NCI-H1105 (cell line): ENCODE measurements at regions not wholly inside any gene's neighbourhood (a gene's known extent, or its start where the extent isn't known, plus 50 kb on each side); places are given as distances from the start of the nearest gene placed in this dataset.

Source experiments
- DNase-seq: peaks from one replicate; lab custom pipeline; 2025; lab: John Stamatoyannopoulos, UW

DNA sequence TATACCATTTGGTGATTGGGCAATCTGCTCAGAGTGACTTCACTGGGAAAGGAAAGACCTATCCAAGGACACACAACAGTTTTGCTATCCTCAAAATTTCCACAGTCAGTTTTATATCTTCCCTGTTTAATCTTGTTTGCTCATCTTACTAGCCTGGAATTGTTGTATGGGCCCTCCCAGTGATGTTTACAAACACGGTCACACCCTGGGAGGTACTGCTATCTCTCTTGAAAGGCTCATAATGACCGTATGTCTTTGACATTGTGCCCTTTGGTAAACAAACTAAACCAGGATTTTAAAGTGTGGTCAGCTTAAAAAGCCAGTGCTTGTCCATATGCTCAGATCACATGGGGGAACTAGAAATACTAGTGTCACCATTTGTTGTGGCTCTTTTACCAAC is 277.0 kb downstream of the CDH2 start:
- no peak for DNase-seq

DNA sequence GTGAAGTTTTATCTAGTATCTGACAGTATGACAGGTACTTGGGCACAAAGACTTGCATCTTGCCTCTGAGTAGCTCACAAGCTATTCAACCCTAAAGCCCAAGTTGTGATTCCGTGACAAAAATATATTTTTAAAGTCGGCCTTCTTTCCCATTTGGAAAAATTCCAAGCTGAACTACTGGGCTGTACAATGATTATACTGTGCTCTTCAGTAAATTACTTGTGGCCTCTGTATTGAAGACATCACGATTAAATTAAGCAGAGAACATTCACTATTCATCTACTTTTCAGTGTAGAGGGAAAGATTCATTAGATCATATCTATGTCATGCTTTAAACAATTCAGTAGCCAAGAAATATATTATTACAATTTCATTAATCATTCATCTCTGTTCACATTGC is 282.2 kb downstream of the CDH2 start:
- no peak for DNase-seq

DNA sequence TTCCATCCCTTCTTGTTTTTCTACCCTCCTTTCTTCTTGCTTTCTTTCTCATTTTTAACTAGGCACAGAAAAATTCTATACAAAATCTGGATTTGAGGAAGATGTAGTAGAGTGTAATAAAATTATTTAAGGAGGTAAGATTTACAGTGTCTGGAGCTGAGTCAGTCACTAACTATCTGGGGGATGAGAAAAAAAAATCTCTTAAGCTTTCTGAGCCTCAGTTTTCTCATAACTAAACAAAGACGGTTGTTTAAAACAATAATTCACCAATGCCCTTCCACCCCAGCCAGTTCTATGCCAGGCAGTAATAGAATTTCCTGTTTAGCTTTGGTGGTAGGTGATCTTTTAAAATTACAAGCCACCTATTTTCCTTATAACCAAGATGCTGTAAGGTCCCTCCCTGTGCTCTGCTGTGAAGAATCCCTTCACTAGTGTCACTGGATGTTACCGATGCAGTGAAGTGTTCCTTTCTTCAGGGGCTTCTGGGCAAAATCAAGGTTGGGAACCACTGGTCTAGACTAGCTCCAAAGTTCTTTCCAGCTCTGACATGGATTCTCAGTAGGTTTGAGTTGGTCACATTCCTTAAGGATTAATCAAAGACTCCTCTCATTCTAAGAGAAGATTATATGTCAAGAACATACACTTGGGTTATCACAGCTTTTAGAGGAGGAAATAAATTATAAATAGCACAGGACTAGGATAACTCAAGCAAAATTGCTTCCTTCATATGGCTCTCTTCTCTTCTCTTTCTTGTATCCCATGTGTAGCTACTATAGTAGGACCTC is 289.0 kb downstream of the CDH2 start:
- no peak for DNase-seq

DNA sequence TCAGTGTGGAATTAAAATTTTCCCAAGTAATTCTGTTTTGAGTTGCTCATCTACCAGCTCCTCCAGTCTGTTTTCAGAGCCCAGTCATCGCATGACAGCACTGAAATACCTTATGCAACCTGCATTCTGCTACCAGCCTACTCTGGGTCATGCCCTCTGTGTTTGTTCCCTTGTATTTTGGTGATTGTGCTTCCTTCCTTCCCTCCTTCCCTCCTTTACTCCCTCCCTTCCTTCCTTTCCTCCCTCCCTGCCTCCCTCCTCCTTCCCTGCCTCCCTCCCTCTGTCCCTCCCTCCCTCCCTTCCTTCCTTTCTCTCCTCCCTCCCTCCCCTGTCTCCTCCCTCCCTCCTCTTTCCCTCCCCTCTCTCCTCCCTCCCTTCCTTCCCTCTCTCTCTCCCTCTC is 289.6 kb downstream of the CDH2 start:
- no peak for DNase-seq

DNA sequence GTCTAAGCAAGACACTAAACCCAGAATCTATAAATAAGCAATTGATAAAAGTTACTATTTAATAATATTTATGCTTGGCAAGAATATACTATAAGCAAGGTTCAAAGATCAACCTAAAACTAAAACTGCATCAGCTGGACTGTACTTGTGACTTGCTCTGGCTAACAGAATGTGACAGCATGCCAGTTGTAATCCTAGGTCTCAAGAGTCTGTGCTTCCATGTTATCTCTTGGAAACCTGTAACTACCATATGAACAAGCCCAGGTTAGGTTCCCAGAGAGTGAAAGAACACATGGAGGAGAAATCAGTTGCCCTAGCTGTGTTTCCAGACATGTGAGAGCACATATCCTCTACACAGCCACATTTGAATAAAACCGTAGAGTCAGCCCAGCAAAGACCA is 297.4 kb downstream of the CDH2 start:
- DNase-seq: no peak

DNA sequence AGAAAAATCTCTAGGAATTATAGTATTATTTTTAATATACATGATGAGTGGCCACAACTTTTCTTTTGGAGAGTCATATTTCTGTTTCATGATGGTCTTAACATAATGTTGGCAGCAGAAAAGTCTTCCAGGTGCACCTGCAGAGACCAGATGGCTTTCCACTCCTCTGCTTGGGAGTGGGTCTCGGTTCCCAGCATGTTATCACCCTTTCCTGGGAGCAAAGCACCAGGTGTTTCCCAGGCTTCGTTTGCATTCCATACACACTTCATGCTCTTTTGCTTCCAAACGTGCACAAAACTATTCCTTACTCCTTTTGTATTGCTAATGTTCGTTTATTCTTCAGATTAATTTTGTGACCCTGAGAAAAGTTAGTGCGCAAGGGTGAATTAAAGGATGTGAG is 305.2 kb downstream of the CDH2 start:
- peak; percentile 66 for DNase-seq

DNA sequence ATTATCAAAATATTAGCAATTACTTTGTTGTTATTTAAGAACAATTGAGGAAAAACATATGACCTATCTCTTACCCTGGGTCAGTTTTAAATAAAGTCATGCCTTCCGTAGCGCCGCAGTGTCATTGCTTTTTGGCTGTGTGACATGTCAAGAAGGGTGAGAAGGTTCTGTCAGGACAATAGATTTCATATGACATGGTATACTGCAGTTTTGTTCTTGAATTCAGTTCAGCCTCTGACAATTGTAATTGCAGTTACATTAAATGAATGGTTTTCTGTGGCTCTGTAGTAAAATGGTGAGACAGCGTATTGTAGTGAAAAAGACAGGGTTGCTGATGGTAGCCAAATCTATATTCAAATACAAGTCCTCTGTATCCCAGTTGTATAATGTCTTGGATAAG is 307.2 kb downstream of the CDH2 start:
- no peak for DNase-seq

DNA sequence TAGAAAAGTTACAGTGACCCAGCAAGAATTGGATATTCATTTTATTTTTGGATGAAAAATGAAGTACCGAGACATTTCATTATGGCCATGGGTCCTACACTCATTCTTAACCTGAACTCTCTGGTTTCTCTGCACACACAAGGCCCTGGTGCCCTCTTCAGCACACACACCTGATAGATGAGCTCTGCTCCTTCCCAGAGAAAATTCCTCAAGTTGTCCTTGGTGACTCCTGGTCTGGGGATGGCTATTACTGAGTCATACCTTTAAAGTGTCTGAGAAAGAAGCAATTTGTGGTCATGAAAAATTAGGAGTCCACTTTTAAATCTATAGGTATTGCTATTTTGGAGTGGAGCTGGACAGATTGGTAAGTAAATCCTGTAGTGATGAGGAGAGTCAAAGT is 311.5 kb downstream of the CDH2 start:
- DNase-seq: no peak

DNA sequence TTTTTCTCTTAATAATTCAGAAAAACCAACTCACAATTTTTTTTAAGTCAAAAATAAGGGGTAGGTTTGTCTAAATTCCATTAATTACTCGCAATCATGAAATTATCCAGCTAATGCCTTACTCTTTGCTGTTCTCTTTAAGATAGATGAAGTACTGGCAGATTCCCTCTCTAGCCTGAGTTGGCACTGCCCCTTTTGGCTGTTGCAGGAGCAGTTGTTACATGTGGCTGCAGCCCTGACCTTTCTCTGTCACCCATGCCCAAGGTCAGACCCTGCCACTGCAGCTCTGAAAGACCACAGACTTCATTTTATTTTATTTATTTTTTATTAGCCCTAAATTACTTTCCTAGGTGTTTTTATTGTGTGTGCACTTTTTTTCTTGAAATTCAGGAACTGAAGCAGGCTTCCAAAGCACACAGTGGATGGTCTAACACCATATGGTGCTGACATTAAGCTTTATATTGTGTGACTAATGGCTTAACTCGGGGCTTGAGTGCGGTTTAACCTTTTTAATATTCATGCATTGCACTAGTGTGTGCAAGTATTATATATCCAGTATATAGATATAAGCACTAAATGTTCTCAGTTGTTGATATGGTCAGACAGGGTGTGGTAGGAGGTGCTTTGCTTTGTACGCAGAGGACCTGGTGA is 313.0 kb downstream of the CDH2 start:
- DNase-seq: no peak

DNA sequence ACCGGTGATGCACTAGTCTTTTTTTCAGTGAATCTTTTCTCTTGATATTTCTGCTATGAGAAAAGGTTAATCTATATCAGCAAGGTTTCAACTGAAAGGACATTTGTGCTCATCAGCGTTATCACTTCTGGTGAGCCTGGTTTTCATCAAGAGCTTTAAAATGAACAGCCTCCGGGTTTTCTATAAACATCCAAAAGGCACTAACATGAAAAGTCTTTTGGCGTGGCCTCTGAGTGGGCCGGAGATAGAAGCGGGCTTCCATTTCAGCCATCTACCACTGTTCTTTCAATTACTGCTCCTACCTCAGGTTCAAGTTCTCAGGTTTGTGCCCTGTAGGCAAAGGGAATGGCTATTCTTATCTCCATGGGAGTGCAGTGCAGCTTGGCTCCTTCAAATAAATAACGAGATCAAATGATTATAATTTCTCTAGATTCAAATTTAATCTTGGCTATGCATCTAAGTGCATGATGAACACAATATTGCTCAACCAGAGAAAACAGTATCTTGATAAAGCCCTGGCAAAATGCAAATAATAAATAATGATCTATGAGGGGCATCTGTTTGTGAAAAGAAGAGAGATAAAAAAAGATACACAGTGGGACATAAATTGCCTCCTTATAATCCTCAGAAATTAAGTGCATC is 314.8 kb downstream of the CDH2 start:
- no peak for DNase-seq

DNA sequence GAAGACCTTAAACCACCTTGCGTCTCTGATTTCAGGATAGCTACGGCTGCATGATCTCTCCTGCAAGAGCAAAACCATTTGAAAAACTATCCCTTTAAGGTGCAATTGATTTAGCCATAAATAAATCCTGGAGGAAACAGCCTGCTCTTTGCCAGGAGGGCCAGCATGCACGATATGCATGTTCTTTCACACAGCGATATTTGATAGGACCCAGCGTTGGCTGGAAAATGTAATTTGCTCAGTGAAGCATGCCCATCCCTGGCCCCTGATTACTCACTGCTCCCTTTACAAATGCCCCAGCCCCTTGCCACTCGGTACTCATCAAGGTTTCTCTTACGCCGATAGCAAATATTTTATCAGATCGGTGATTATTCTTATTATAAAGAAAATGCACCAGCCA is 315.4 kb downstream of the CDH2 start:
- DNase-seq: peak; percentile 79

DNA sequence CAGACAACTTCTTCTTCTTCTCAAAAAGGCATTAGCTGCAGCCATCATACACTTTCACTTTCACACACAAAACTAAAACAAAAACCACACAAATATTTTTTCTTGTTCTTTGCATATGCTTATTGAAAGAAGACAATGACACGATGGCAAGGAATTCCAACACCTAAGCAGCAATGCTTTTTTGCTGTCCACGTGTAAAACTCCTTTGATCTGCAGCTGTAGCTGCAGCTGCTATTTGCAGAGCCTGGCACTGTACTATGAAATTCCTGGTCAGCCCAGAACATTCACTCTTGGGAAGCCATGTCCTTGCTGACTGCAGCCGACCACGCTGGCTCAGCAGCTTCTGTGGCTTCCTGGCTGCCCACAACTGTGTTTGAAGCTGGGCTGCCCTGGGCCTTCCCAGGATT is 316.2 kb downstream of the CDH2 start:
- no peak for DNase-seq

DNA sequence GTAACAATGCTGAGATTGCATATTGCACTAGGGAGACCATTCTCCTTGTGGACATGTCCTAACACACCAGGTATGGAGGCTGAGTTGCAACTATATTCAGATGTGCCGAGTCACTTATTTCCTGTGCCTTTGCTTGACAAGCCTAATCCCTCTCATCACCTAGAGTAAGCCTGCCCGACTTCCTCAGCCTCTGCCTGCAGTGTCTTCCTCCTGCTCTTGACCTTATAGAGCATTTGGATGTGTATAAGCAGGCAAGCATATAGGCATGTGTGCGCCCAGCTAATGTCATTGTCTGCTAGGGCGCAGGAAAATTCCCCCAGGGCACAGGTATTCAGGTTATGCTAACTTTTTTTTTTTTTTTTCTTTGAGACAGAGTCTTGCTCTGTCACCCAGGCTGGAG is 316.9 kb downstream of the CDH2 start:
- DNase-seq: no peak

DNA sequence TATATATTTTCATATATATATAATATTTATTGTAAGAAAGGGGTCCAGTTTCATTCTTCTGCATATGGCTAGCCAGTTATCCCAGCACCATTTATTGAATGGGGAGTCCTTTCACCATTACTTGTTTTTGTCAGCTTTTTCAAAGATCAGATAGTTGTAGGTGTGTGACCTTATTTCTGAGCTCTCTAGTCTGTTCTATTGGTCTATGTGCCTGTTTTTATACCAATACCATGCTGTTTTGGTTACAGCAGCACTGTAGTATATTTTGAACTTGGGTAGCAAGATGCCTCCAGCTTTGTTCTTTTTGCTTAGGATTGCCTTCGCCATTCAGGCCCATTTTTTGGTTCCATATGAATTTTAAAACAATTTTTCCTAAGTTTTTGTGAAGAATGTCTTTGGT is 320.1 kb downstream of the CDH2 start:
- DNase-seq: no peak

DNA sequence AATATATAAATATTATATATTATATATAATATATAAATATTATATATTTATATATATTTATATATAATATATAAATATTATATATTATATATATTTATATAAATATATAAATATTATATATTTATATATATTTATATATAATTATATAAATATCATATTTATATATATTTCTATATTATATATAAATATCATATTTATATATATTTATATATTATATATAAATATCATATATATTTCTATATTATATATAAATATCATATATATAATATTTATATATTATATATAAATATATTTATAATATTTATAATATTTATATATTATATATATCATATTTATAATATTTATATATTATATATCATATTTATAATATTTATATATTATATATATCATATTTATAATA is 321.4 kb downstream of the CDH2 start:
- DNase-seq: no peak

DNA sequence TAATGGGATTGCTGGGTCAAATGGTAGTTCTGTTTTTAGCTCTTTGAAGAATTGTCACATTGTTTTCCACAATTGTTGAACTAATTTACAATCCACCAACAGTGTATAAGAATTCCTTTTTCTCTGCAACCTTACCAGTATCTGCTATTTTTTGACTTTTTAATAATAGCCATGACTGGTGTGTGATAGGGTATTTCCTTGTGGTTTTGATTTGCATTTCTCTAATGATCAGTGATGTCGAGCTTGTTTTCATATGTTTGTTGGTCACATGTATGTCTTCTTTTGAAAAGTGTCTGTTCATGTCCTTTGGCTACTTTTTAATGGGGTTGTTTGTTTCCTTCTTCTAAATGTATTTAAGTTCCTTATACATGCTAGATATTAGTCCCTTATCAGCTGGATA is 322.3 kb downstream of the CDH2 start:
- no peak for DNase-seq

DNA sequence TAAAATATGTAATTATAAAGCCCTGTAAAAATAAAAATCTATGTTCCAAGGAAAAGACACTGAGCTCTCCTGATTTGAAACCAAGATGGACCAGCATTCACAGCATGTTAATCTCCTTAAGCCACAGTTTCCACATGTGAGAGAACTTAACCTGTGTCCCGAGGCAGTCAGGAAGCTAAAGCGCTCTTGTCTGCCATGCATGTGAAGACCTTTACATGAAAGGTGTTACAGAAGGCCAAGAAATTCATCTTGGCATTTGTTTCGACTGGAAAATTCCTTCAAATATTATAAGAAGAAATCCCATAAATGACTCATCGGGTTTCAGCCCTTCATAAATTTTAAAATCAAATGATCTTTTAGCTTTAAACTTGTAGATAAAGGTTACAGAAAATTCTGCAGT is 328.6 kb downstream of the CDH2 start:
- no peak for DNase-seq

DNA sequence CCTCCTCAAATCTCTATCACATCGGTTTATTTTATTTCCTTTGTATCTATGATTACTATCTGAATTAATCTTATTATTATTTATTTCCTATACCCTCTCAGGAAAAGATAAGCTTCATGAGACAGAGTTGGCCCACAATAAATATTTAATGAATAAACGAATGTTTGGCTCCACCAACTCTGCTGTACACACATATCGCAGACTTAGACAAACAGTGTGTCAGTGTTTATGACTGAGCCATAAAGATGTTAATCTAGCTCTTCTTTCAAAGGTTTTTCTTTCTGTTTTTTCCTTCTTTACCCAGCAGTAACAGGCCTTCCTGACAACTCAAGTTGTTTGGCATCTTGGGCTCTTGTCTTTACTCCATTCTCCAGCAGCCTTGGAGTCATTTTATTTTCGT is 329.5 kb downstream of the CDH2 start:
- no peak for DNase-seq

DNA sequence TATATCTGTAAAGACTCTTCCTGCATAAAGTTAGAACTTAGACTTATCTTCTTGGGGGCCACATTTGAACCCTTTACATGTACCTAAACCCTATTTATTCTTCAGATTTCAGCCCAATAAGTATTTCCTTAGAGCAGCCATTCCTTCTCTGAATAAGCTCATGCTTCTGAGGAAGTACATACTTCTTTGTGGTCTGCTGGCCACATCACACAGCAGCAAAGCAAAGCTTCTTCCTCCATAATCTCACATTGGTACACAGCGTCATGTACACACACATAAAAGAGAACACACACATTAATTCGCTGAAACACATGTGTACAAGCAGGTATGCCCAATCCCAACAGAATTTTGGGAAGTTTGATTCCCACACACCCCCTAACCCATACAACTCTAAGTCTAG is 331.0 kb downstream of the CDH2 start:
- DNase-seq: no peak

DNA sequence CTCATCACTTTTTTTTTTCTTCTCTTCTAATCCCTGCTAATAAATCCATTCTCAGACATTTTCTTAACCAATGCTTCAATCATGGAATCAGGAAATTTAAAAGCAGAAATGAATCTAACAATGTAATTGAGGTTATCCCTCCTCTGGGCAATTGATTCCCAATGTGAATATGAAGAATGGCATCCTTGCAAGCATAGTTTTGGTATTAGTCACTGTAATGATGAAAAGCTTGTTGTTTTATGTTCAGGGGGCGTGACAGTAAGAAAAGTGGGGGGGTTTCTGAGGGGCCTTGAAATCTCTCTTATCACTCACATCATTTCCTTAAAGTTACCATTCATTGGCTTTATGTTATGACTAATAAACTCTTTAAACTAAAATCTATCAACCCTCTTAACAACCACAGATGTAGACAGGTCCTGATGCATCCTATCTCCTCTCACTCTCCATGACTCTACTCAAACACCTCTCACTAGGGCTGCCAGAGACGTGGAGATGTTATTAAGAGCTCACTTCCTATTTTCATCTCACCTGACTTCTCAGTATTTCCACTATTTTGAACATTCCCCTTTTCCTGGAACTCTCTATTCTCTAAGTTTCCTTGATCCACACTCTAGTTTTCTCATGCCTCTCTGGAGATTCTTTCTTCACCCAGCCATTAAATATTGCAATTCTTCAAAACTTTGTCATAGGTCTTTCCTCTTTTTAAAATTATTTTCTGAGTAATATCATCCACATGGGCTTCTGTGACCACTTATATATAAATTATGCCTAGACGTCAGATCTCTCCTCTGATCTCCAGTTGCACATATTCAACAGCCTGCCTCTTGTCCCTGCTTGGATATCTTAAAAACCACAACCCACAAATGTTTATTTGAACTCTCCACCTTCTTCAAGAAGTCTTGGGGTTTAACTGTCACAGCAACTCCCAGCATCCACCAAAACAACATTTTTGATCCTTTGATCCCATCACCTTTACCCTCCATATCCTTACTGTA is 332.9 kb downstream of the CDH2 start:
- no peak for DNase-seq

DNA sequence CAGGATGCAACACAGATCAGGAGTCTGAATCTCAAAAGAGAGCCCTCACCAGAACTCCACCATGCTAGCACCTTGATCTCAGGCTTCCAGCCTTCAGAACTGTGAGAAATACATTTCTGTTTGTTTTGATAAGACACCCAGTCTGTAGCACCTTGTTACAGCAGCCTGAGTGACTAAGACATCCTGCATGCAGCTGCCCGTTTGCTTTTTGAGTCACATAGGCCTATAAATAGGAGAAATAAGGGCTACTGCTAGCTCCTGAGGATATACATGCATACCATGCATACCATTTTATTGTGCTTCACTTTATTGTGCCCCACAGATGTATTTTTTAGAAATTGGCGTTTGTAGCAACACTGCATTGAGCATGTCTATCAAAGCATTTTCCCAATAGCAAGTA is 337.8 kb downstream of the CDH2 start:
- DNase-seq: no peak

DNA sequence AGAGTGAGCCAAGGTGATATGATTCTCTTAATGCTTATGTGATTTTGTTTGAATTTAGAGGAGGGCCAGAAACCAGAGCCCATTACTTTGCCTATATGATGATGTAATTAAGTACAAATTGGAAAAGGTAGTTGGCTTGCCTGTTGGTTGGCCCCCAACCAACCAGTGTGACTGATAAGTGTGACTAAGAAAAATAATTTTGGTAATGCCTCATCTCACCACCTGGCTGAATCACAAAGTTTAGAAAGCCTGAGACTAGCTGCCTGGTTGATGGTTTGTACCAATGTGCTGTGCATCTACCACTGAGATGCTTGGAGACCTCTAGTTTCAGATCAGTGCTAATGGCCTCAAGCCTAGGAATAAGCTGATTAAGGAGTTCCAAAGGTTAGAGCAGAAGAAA is 338.7 kb downstream of the CDH2 start:
- DNase-seq: no peak
